Parathyroid adenoma (tissue), 2 donors: ENCODE measurements at regions not wholly inside any gene's neighbourhood (a gene's known extent, or its start where the extent isn't known, plus 50 kb on each side); places are given as distances from the start of the nearest gene placed in this dataset.

Experiments used
- H2AFZ ChIP-seq: fragments of 300-600 bp; sonication (generic); one replicate; pipeline ENCODE4 v1.7.0; 2017; ENCODE audit warnings: antibody characterized with exemption, mild to moderate bottlenecking
- H3K27ac ChIP-seq: fragments of 300-600 bp; sonication (generic); one replicate; pipeline ENCODE4 v1.7.0; 2017
- H3K27me3 ChIP-seq: fragments of 300-600 bp; sonication (generic); one replicate; pipeline ENCODE4 v1.7.0; 2017; ENCODE audit warnings: low read length; ENCODE audit not compliant: control insufficient read depth, insufficient read depth
- H3K36me3 ChIP-seq: fragments of 300-600 bp; sonication (generic); one replicate; pipeline ENCODE4 v1.7.0; 2017; ENCODE audit warnings: low read length; ENCODE audit not compliant: control insufficient read depth, insufficient read depth
- H3K4me1 ChIP-seq: fragments of 300-600 bp; sonication (generic); one replicate; pipeline ENCODE4 v1.7.0; 2017; ENCODE audit warnings: control low read depth
- H3K4me2 ChIP-seq: fragments of 300-600 bp; sonication (generic); one replicate; pipeline ENCODE4 v1.7.0; 2017; ENCODE audit warnings: low read length
- H3K4me3 ChIP-seq: fragments of 300-600 bp; sonication (generic); one replicate; pipeline ENCODE4 v1.7.0; 2017; ENCODE audit warnings: low read depth, low read length
- H3K79me2 ChIP-seq: fragments of 300-600 bp; sonication (generic); one replicate; pipeline ENCODE4 v1.7.0; 2017; ENCODE audit warnings: control low read depth
- H3K9ac ChIP-seq: fragments of 300-600 bp; sonication (generic); one replicate; pipeline ENCODE4 v1.7.0; 2017; ENCODE audit warnings: mild to moderate bottlenecking
- H3K9me3 ChIP-seq: fragments of 300-600 bp; sonication (generic); one replicate; pipeline ENCODE4 v1.7.0; 2017; ENCODE audit warnings: low read length; ENCODE audit not compliant: control insufficient read depth
- TF ChIP-seq, protein P1 (sequence below): fragments of 300-600 bp; sonication (generic); IDR thresholded peaks from one replicate; pipeline ENCODE4 v1.7.0; 2017; ENCODE audit warnings: antibody characterized with exemption, mild to moderate bottlenecking
- donor health status: primary hyperparathyroidism.

DNA sequence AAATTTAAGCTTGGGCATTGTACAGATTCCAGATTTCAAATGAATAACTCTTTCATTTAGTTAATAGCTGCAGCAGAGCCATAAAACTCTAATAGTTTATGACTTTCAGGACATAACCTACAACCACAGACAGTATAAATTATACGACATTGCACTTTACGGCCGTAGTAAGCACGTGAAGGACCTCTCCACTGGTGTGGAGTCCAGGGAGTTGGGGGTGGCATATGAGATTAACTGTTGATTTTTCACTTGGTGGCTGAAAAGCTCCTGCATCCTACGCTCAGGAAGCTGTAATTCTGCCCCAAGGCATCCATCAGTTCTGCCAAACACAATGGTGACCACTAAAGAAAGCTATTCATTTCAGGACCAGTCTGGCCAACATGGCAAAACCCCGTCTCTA lies 376.2 kb downstream of the SOX11 start:
- Histone ChIP-seq H2AFZ (no peak overlapping the region), H3K27me3 (no peaks in the 10 kb centered on the region), H3K9me3 (no peaks in the 10 kb centered on the region), H3K36me3 (no peaks in the 10 kb centered on the region), H3K9ac (no peak overlapping the region), H3K27ac (no peak overlapping the region), H3K4me1 (no peaks in the 10 kb centered on the region), H3K4me2 (no peak overlapping the region), H3K79me2 (no peaks in the 10 kb centered on the region), H3K4me3 (no peak overlapping the region)
- TF ChIP-seq, protein P1, sequence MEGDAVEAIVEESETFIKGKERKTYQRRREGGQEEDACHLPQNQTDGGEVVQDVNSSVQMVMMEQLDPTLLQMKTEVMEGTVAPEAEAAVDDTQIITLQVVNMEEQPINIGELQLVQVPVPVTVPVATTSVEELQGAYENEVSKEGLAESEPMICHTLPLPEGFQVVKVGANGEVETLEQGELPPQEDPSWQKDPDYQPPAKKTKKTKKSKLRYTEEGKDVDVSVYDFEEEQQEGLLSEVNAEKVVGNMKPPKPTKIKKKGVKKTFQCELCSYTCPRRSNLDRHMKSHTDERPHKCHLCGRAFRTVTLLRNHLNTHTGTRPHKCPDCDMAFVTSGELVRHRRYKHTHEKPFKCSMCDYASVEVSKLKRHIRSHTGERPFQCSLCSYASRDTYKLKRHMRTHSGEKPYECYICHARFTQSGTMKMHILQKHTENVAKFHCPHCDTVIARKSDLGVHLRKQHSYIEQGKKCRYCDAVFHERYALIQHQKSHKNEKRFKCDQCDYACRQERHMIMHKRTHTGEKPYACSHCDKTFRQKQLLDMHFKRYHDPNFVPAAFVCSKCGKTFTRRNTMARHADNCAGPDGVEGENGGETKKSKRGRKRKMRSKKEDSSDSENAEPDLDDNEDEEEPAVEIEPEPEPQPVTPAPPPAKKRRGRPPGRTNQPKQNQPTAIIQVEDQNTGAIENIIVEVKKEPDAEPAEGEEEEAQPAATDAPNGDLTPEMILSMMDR: no peak

DNA sequence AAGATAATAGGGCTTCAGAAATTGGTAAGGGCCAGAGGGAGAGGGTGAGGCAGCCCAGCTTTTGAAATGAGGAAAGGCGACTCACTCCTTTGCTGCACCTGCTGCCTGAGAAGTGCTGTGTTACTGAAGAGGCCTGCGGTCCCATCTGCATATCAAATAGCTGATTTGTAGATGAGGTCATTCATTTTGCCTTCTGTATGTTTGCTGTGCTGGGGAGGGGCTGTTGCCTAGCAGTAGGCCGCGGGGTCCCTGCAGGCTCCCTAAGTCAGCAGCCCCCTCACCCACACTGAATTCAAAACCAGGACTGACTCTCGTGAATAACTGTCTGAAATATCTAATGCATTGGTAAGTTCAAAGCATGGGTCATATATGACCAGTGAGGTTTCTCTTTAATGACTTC lies 377.2 kb downstream of the SOX11 start:
- Histone ChIP-seq H3K79me2 (no peaks in the 10 kb centered on the region), H3K27ac (no peak overlapping the region), H3K4me1 (no peaks in the 10 kb centered on the region), H3K9ac (no peak overlapping the region), H3K4me3 (no peak overlapping the region), H3K9me3 (no peaks in the 10 kb centered on the region), H3K27me3 (no peaks in the 10 kb centered on the region), H3K36me3 (no peaks in the 10 kb centered on the region), H2AFZ (no peak overlapping the region), H3K4me2 (no peak overlapping the region)
- TF ChIP-seq, protein P1: no peak

DNA sequence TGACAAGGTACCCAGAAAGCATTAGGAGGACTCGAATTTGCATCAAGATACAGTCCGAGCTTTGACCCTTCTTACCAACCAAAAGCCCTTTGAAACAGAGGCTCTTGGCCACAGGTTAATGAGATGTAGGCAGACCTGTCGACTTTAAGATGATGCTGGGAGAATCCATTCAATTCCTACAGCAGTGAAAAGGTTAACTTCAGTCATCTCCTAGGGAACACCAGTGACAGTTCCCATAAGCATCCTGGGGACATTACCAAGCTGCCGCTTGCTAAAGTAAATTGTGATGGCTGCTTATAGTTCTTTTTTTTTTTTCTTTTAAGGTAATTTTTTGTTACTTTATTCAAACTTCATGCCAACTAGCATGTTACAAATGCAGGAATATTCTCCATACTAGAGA lies 379.3 kb downstream of the SOX11 start:
- no peaks in the 10 kb centered on the region for H3K36me3 ChIP-seq
- TF ChIP-seq, protein P1: no peak
- H3K4me2 ChIP-seq: no peak overlapping the region
- no peaks in the 10 kb centered on the region for H3K27me3 ChIP-seq
- H3K9me3 ChIP-seq: no peaks in the 10 kb centered on the region
- H3K79me2 ChIP-seq: no peaks in the 10 kb centered on the region
- H3K9ac ChIP-seq: no peak overlapping the region
- H3K27ac ChIP-seq: no peak overlapping the region
- no peak overlapping the region for H3K4me3 ChIP-seq
- H3K4me1 ChIP-seq: no peaks in the 10 kb centered on the region
- no peak overlapping the region for H2AFZ ChIP-seq

DNA sequence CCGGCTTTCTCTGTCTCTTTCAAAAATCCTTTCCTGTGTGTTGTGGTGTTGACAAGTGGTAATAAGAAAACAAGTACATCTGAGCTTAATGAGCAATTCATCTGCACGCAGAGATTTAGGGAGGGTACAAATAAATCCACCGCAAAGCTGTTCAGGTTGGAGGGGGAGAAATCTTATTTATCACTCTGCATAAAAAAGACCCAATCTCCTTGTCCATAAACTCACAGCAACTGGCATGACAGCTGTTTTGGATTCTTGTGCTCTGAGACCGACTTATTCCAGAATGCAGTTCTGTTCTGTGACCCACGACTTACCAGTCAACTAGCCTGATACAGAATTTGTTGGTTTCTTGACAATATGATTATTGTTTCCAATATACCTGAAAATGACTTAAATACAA lies 380.1 kb downstream of the SOX11 start:
- TF ChIP-seq, protein P1: no peak
- Histone ChIP-seq H3K4me2 (no peak overlapping the region), H3K4me3 (no peak overlapping the region)

DNA sequence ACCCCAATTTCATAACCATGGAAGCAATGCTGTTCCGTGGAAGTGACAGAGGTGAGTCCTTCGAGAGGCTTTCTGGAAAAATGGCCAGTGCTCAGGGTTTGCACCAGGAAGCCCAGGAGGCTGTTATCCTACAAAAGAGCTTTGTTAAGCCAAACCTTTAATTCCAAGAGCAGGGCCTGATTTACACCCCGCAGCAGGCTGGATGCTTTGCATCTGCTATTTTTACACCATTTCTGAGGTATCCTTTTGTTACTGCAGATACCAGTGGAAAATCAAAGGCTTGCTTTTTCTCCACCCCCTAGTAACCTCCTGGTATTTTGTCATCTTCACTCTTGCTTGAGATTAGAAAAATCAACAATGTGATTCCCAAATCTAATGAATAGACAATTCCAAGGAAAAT lies 380.6 kb downstream of the SOX11 start:
- Histone ChIP-seq H3K9ac (no peak overlapping the region), H3K36me3 (no peaks in the 10 kb centered on the region), H3K4me2 (no peak overlapping the region), H2AFZ (no peak overlapping the region), H3K79me2 (no peaks in the 10 kb centered on the region), H3K9me3 (no peaks in the 10 kb centered on the region), H3K4me1 (no peaks in the 10 kb centered on the region), H3K27ac (no peak overlapping the region), H3K27me3 (no peaks in the 10 kb centered on the region), H3K4me3 (no peak overlapping the region)
- TF ChIP-seq, protein P1: no peak

More for the DNA sequence above, 380.1 kb downstream of the SOX11 start:
- Histone ChIP-seq H3K9me3 (no peaks in the 10 kb centered on the region), H2AFZ (no peak overlapping the region), H3K27me3 (no peaks in the 10 kb centered on the region), H3K9ac (no peak overlapping the region), H3K36me3 (no peaks in the 10 kb centered on the region), H3K27ac (no peak overlapping the region), H3K4me1 (no peaks in the 10 kb centered on the region), H3K79me2 (no peaks in the 10 kb centered on the region)
